IMR-90 (cell line): ENCODE measurements at regions not wholly inside any gene's neighbourhood (a gene's known extent, or its start where the extent isn't known, plus 50 kb on each side); places are given as distances from the start of the nearest gene placed in this dataset.

Experiments used
- CEBPB ChIP-seq: IDR thresholded peaks from 2 replicates; pipeline ENCODE4 v1.6.1; 2012; ENCODE audit warnings: low read depth, low read length, improper control_type of control experiment
- CTCF ChIP-seq: conservative IDR thresholded peaks from 2 replicates; pipeline ENCODE4 v1.5.1; 2012; ENCODE audit warnings: mild to moderate bottlenecking, low read depth, low read length, improper control_type of control experiment
- MAFK ChIP-seq: IDR thresholded peaks from 2 replicates; pipeline ENCODE4 v1.6.1; 2012; ENCODE audit warnings: low read depth, low read length, improper control_type of control experiment
- POLR2A ChIP-seq: IDR thresholded peaks from 2 replicates; pipeline ENCODE4 v1.6.1; 2012; ENCODE audit warnings: mild to moderate bottlenecking, low read depth, low read length
- RFX5 ChIP-seq: IDR thresholded peaks from 2 replicates; pipeline ENCODE4 v1.8.0; 2012; ENCODE audit warnings: low read depth, mild to moderate bottlenecking, low read length, moderate library complexity
- SMC3 ChIP-seq: fragments of 150-350 bp; IDR thresholded peaks from 2 replicates; pipeline ENCODE4 v1.6.1; 2016; ENCODE audit warnings: low read depth, mild to moderate bottlenecking, antibody characterized with exemption, low read length, moderate library complexity
- TF ChIP-seq, protein P1 (sequence below): fragments of 150-350 bp; IDR thresholded peaks from 2 replicates; pipeline ENCODE4 v1.6.1; 2017; ENCODE audit warnings: mild to moderate bottlenecking, antibody characterized with exemption, low read length, low read depth

- TF ChIP-seq CTCF (no peak), SMC3 (no peak), POLR2A (no peak), CEBPB (no peak), RFX5 (no peak), MAFK (no peak)
- TF ChIP-seq, protein P1, sequence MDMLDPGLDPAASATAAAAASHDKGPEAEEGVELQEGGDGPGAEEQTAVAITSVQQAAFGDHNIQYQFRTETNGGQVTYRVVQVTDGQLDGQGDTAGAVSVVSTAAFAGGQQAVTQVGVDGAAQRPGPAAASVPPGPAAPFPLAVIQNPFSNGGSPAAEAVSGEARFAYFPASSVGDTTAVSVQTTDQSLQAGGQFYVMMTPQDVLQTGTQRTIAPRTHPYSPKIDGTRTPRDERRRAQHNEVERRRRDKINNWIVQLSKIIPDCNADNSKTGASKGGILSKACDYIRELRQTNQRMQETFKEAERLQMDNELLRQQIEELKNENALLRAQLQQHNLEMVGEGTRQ: no peak
Measured at GRCh38 chr18:51936115-51936514, 403.9 kb upstream of the DCC start.
